ENCODE measurements at regions not wholly inside any gene's neighbourhood (a gene's known extent, or its start where the extent isn't known, plus 50 kb on each side); places are given as distances from the start of the nearest gene placed in this dataset.
"Not testable (repeated sequence)": the region's sequence is repeated elsewhere in the genome, so short reads cannot be mapped to it uniquely, and the experiment has no call there.

DNA sequence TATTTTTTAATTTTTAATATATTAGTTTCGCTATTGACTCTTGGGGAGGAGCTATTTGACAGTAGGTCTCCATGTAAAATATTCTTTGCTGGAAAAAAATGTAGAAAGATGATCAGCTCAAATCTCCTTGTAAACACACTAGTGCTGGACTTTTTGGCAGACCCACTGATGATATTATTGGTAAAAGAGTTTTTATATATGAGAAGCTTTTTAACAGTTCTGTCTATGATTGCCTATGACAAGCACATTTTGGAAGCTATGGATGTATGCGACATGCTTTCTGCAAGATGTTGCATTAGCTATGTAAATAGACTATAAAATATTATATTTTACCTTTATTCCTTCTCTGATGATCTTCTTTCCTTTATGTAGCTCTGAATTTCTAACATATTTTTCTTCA, 928.5 kb downstream of the DNAJB9 start:
- DNase-seq, result no peak

DNA sequence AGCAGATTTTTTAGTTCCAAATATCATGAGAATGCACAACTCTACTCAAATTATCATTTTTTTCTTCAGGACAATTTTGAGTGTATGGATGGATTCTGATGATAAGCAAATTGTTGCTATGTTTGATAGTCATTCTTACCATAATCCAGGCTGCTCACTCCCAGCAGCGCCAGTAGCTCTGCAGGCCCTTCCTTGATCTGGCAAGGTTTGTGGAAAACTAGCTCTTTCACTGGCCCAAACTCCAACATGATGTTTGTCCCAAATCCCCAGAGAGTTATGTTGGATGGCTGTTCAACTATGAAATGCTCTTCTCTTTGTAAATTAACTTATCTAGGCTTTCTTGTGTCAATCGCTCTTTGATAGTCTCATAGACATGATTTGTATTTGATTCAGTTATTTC, 933.7 kb downstream of the DNAJB9 start:
- DNase-seq, result no peak

DNA sequence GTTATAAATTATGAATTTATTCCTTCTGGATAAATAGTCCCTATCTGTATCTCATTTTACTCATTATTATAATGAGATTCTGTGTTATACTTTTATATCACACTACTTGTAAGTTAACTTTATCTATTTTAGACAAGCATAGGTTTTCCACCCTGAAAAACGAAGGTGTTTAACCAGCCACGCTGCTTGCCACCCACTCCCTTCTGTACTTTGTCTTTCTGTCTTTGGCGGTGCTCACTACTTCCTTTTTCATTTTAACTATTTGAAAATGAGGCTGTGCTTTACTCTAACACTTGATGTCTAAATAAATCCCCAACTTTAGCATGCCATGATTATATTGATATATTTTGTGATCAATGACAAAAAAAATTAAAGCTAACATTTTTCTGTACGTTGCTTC, 952.9 kb downstream of the DNAJB9 start:
- DNase-seq, result no peak

DNA sequence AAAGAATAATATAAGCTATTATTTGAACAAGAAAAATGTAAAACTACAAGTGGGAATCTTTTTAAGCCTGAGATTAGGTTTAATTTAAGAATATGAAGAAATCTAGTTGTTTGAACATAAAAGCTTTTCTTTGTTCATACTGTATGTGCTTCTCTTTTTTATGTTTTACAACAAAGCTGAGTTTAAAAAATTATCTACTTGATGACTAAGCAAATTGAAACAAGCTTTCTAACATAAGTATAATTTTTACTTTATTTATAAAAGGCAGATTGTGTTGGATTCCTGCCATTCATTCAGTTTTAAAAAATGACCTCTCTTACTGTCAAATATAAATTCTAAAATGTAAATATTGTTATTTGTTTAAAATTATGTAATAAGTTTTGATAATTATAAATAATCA, 958.2 kb downstream of the DNAJB9 start:
- DNase-seq, result no peak

DNA sequence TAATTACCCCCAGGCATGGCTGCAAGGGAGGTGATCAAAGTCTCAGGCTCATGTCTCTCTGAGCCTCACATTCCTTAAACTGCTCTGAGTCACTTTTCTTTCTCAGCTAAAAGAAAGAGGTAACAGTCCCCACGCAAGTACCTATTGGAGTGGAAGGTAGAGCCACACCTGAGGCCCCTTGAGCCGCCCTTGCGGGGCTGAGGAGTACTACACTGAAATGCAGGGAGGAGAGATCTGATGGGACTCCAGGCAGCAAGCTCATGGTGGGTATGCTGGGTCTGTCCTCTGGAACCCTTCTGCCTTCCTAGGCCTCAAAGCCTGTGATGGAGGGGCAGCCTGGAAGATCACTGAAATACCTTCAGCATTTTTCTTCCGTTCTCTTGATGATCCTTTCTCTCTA, 960.0 kb downstream of the DNAJB9 start:
- no peak for DNase-seq

DNA sequence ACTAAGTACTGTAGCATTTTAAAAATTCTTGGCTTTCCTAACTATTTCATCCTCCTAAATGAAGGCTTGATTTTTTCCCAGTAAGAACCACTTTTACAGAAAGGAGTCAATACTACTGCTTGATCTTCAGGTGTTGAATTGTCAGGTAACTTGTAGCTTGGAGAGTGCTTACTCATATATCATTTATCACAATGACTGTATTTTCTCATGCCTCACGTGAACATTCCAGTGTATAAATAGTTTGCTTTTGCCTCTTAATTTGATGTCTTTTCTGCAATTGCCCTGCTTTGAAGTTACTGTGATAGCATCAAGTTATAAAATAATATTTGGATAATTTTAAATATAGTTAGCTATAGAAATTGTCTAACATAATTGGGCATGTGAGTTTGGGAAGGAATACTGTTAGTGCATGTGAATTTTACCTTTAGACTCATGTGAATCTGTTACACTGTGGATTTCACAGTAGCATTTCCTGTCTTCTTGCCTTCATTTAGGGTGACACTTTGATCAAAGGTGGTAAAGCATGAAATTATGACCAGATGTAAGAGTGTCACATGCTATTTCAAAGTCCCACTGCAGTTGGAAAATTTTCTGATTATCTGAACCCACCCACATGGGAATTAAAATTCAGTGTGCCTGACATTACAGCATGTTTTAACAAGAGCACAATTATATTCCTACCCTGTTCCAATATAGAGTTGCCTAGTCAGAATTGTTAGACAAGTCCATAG, 962.8 kb downstream of the DNAJB9 start:
- no peak for DNase-seq

DNA sequence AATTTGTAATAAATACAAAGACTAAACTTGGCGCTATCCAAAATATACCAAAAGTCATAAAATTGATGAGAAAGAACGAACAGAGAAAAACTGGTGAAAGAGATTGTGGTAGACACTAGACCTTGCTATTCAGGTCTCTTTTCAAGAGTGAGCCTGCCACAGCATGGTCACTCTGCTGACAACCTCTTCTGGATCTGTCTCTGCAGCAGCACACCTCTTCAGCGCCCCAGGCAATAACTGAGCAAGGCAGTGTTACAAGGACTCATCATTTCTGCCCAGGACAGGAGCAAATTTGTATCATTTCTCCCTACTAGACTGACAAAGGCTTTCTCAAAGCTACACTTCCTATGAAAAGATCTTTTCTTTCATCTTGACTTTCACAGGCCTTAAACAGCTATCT, 976.0 kb downstream of the DNAJB9 start:
- no peak for DNase-seq

DNA sequence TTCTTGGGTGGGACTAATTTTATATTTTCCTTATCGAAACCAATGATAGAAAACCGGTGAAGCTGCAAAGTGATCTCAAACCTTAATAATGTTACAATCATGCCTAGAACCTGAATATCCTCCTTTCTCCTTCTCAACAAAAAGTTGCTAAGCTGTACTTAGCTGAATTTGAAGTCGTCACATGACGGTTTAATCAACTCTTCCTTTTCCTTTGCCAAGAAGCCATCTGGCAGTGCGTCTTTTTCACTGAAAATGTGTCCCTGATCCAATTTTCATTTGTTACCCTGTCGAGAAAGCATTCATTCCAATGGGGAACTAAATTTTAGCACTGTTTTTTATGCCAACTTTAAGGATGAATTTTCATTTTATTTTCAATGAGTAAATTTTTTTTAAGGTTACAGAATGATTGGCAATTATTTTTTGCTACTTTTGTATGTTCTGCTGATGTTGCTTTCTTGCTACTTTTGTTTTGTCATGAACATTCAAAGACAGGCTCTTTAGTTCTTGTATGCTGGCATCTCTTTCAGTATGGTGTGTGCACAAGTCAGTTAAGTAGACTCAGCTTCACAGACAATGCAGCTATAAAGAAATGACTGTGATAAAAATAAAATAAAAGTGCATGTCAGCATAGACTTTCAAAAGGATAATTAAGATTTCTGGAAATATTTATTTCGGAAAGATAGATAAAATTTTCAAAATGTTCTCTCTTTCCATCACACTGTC, 980.0 kb downstream of the DNAJB9 start:
- no peak for DNase-seq

DNA sequence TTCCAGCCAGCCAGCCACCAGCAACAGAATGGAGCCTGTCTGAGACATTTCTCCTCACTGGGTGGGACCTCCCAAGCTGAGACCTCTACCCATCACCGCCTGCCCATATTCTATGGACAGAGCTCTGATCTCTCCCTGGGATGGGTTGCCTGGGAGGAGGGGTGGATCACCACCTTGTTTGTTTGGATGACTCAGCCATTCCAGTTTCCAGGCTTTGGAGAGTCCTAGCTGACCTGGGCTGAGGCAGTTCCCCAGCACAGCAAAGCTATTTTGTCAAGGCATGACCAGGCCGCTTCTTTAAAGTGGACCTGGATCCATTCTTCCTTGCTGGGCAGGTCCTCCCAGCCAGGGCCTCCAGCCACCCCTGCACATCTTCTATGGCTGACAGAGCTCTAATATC, 982.3 kb downstream of the DNAJB9 start:
- DNase-seq, result no peak

DNA sequence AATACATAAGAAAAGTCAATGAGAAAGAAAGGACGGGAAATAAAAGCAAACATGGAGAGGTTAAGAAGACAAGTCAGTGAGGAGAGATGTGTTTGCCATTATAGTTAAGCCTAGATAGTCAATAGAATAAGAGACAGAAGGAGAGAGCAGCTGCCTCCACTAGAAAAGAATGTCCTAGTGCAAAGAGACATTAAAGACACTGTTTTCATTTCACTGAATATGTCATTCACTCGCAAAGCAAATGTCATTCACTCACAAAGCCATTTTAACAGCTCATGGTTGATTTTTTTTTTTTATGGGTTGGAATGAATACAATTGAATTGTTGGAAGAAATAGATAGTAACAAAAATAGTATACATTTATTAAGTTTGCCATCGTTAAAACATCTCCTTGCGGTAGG, 1007.6 kb downstream of the DNAJB9 start:
- no peak for DNase-seq

DNA sequence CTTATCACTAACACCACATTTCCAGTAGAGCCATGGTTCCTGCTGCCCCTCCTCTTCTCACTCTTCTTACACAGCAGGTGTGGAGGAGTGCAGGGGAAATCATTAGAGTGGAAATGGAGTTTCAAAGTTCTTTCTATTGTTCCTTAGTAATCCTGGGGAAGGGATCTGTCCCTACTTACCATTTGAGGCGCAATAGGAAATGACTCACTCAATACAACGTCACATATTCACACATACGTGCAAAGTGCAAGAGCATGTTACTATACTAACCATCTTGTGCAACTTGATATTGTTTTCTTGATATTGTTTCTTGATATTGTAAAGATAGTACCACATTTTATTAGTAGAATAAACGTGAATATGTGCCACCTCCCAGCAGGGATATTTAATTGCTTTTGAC, 1010.2 kb downstream of the DNAJB9 start:
- no peak for DNase-seq

DNA sequence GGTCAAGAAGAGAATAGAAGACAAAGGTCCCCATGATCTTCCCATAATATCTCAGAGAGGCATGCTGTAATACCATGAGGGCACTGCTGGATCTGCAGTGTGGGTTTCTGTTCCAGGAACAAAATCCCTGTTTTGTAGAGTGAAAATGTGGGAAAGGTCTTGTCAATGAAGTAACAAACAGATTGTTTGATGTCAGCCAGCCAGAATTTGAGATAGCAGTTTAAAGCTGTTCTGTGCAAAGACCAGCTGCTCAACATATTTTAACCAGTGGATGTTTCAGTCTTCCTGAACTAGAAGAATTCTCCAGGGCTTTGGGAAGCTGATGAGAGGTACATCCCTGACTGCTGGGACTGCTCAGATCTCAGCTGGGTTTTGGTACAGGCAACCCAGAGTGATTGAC, 1012.5 kb downstream of the DNAJB9 start:
- DNase-seq, result no peak

DNA sequence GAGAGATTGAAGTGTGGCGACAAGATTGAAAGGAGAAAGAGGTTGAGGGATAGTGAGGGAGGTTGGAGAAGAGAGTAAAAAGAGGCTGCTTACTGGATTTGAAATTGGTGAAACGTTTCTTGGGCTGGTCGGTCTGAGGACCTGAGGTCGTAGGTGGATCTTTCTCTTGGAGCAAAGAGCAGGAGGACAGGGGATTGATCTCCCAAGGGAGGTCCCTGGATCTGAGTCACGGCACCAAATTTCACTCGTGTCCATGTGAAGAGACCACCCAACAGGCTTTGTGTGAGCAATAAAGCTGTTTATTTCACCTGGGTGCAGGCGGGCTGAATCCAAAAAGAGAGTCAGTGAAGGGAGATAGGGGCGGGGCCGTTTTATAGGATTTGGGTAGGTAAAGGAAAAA, 1027.3 kb downstream of the DNAJB9 start:
- not testable (repeated sequence) for DNase-seq

DNA sequence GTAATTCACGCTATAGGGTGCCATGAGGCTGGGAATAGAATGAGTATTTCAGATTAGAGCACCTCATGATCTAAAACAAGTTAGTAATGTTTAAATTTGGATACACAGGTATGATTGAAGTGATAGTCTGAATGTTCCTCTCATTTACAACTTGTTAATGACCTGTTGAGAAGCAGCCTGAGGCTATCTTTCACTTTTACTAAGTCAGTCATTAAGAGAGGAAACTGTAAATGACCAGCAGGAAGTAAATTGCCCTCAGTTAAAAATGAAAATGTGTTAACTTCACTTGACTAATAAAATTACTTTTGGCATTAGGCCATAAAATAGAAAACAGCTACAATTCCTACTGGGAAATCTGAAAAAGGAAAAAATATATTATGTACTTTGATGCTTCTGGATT, 1042.0 kb downstream of the DNAJB9 start:
- DNase-seq, result no peak

DNA sequence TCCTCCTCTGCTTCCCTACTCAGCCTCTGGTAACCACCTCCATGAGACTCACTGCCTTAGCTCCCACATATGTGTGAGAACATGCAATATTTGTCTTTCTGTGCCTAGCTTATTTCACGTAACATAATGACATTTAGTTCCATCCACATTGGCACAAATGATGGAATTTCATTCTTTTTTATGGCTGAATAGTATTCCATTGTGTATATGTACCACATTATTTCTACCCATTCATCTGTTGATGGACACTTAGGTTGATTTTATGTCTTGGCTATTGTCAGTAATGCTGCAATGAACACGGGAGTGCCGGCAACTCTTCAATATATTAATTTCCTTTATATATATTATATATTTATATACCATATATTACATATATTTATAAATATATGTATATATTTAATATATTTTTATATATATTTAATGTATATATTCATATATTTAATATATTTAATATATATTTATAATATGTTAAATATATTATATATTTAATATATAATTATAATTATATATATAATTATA, 1046.9 kb downstream of the DNAJB9 start:
- no peak for DNase-seq

DNA sequence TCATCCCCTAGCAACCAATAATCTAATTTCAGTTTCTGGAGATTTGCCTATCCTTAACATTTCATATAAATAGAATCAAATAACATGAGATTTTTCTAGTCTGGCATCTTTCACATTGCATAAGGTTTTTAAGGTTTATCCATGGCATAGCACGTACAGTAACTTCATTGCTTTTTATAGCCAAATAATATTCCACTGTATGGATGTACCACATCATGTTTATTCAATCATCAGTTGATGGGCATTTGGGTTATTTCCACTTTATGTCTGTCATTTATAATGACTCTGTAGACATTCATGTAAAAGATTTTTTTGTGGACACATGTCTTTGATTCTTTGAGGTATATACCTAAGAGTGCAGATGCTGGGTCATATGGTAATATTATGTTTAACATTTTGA, 1052.6 kb downstream of the DNAJB9 start:
- no peak for DNase-seq

DNA sequence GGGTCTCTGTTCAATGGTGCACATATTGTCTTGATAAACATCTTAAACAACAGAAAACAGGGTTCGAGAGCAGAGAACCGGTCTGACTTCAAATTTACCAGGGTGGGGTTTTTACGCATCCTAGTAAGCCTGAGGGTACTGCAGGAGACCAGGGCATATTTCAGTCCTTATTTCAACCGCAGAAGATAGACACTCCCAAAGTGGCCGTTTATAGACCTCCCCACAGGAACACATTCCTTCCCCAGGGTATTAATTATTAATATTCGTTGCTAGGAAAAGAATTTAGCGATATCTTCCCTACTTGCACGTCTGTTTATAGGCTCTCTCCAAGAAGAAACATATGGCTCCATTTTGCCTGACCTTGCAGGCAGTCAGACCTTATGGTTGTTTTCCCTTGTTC, 1063.2 kb downstream of the DNAJB9 start:
- not testable (repeated sequence) for DNase-seq

DNA sequence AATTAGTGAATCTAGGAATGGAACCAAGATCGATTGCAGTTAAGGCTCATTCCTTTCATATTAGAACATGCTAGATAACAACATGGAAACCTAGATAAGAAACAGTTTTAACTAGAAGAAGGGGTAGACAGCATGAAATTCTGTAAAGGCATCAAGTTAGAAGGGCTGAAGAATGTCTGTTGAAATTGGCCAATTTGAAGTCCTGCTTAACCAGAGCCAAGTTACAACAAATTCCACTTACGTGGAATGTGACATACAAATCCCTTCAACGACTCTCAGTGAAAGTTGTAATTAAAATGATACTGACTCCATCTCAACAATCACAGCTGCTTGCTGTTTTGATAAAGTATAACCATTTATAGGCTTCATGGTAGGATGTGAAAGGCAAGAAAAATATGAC, 1065.7 kb downstream of the DNAJB9 start:
- no peak for DNase-seq

DNA sequence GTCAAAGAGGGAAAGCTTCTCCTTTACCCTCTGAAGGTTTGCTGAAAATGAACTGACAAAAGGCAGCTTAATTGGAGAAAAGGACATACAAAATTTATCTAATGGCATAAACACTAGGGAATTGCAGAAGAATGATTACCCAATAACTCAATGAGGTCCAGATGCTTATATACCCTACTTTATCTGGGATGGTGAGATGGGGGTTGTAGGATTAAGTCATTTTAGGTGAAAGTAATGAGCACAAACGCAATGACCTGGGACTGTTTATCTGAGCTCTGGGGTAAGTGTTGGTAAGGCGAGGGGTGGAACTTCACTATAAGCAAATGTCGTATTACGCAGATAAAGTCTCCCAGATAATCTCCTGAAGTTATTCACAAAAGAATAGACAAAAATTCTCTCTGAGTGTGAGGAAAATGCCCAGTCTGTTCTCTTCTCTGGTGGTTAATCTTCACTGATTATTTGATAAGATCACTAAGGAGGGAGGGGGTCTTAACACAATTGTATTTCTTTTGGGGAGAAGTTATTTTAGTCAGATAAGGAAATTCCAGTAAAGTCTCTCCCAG, 1067.8 kb downstream of the DNAJB9 start:
- DNase-seq, result no peak

DNA sequence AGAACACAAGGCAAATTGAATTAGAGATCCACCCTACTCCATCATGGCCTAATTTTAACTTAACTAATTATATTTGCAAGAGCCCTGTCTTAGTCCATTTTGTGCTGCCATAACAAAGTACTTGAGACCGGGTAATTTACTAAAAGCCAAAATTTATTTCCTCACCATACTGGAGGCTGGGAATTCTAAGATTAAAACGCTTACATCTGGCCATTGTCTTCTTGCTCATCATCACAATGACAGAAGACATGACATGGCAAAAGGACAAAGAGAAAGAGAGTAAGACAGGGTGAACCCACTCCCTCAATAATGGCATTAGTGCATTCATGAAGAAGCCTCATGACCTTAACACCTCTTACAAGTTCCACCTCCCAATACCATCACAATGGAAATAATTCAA, 1068.6 kb downstream of the DNAJB9 start:
- DNase-seq, result no peak

DNA sequence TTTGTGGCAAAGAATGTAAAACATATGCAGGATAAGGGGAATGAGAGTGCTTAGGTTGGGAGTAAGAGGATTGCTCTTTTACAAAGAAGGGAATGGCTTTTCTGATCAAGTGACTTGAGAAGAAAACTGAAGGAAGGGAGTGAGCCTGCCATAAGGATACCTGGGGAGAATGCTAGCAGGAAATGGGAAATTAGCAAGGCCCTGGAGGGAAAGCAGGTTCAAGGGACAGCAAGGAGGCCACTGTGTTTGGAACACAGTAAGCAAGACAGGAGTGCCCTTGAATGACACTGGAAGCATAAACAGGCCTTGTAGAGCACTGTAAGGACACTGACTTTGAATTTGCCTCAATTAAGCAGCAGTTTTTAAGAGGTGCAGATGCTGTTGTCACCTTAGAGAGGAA, 1069.9 kb downstream of the DNAJB9 start:
- DNase-seq, result no peak

DNA sequence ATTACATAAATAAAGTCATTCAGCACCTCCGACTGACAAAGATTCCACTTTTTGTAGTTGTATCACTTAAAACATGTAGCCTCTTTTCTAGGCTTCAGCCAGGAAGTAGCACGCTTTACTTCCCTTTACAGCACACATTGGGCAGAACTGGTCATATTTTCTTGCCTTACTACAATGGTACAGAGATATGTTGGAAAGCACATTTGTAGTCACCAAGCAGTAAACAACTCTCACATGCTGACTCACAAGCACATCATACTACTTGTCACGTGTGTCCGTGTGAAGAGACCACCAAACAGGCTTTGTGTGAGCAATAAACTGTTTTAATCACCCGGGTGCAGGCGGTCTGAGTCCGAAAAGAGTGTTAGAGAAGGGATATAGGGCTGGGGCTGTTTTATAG, 1071.8 kb downstream of the DNAJB9 start:
- no peak for DNase-seq

DNA sequence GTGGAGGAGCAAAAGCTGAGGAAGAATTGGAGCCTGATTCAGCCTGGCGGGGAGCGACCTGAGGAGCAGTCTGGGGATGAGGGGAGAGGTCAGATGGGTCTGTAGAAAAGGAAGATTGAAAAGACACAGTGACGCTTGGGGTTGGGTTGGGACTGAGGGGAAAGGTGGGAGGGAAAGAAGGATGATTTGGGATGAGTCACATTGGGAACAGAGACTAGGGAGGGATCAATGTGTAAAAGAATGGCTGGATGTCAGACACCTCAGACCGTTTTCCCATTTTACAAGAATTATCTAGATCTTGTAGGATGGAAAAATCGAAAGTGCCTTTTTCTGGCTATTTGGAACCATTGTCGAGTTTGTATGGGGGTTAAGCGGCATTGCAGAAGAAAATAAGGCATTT, 1076.5 kb downstream of the DNAJB9 start:
- DNase-seq, result no peak

DNA sequence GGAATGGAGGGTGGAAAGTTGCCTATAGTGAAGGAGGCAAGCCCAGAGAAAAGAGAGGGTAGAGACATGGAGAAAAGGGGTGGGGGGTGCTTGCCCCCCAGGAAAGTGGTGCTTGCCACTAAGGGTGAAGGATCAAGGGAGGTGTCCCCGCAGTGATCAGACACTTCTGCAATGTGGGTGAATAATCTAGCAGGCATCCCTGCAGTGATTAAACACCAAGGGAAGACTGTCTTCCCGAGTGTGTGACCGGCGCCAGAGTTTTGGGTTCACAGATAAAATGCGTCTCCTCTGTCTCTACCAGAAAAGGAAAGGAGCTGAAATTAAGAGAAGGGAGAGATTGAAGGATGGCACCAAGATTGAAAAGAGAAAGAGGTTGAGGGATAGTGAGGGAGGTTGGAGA, 1076.9 kb downstream of the DNAJB9 start:
- DNase-seq, result not testable (repeated sequence)
